Amniotic stem cell (primary cell): ENCODE measurements at regions not wholly inside any gene's neighbourhood (a gene's known extent, or its start where the extent isn't known, plus 50 kb on each side); places are given as distances from the start of the nearest gene placed in this dataset.

ENCODE experiments used
- DNase-seq: peaks from one replicate; lab custom pipeline; 2025; lab: John Stamatoyannopoulos, UW

DNA sequence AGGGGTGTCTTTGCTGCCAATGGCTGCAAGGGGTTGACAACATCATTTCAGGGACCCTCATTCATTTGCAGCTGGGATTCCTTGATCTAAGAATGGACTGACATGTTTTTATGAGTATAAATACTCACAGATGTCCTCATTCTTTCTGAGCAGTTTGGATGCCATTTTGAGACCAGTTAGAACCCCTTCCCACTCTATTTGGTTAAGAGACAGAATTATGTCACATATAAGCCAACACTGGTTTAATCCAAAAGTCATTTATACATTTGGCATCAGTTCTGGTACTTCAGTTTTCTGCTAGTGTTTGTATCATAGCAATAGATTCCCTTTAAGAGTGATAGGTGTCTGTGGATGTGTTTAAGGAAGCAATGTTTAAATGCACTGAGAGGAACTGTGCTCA, 248.8 kb downstream of the SAMD5 start:
- no peak for DNase-seq

DNA sequence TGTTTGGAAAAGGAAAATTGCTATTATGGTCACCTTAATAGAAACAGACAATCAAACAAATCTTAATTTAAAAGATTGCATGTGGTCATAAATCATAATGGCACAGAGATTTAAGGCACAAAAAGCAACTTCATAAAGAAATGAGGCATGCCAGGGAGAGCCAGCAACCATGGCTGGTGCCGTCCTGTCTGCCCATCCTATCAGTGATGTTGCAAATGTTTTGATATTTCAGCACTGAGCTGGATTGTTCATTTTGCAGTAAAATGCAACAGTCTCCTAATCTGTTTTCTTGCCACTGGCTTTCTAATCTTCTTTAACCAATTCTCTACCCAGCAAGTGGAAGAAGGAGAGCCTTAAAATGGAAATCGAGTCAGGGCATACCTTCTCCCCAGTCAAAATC, 249.8 kb downstream of the SAMD5 start:
- DNase-seq, result no peak

DNA sequence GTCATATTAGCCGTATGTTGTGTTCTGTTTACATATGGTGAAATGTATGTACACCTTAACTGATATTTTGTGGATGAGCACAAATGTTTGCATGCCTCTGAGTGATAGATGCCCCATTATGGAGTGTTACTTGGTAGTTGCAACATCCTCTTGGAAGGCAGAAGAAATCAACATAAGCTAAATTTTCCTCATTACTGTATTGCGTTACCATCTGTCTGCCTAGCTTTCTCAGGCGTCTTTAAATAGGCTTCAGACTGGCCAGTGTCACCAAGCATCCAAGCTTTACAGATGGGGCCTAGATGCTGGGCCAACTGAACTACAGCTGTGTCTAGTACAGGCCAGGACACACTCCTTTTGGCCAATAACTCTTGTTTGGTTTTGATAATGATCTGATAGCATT, 250.6 kb downstream of the SAMD5 start:
- no peak for DNase-seq

DNA sequence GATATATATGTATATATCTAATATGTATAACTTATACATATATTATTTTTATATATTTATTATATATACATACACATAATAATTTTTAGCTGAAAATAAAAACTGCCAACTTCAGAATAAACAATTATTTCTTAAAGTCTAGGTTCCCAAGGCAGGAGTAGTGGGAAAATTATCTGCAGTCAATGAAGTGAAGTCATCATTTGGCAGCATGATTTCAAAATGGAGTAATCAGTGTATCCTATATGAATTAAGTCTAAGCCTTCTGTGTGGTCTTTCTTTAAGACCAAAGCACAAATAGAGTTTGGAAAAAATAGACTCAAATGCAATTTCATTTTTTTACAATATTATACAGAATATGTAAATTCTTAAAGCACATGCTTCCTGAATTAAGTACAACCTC, 251.0 kb downstream of the SAMD5 start:
- DNase-seq, result no peak

DNA sequence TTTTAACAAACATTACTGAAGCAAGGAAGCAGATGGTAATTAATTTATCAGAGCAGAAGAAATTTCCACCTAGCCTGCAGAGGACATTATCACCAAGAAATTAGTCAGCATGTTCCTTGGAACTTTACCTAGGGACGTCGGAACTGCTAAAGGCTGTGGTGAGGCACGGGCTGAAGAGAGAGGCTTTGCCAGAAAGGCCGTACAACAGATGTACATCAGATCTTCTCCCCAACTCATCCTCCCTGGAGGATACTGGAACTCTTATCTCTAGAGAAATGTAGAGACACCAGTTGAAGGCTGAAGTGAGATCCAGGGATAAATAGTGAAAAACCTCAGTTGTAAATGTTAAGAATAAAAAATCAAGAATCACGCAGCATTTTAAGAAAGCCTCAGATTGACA, 257.1 kb downstream of the SAMD5 start:
- DNase-seq, result no peak

DNA sequence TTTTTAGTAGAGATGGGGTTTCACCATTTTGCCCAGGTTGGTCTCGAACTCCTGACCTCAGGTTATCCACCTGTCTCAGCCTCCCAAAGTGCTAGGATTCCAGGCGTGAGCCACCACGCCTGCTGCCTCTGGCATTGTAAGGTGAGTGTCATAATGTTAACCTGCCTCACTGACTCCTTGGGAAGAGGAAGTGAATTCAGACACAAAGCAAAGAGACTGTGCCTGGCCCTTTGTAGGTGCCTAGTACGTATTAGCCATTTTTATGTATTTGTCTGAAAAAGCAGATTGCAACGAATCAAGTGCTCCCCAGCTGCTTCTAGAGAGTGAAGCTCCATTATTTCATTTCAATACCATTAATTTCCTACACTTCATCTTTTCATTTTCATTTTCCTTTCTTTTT, 260.5 kb downstream of the SAMD5 start:
- no peak for DNase-seq

DNA sequence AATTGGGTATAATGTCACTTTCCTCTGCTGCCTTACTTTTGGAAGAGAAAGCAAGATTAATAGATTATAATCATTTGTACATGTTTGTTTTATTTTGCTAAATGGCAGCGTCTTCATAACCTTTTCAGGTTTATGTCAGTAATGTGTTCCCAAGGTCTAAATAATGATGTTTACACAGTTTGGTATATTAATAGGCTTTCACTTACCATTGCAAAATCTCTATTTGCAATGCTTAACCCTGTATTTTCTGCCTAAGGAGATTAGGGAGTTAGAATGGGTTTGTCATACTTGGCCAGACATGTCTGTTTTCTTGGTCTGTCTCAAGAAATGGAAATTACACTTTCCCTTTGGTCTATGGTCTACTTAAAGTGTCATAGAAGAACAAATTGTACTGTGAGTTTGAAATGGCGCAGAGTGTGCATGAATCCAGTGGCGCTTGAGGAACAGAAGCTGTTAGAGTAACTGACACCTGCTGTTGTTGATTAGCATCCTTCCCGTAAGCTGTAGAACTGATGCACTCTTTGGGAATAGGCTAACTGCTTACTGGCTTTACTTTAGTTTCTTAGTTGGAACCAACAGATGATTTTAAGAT, 261.1 kb downstream of the SAMD5 start:
- DNase-seq, result no peak

DNA sequence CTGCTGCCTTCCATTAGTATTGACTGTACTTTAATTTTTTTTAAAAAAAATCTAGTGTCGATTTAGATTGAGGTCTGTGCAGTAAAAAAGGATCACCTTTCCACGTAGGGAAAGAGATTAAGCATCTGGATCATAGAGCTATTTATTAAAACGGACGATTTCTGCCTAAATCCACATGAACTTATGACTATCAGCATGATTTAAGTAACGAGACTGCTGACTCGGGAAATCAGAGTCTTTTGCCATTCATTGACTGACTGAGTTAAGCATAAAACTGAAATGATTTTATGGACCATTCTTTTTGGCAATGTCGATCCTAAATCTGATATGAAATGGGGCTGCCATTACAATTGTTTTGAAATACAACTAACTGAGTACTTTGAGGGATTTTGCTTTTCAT, 261.7 kb downstream of the SAMD5 start:
- no peak for DNase-seq

DNA sequence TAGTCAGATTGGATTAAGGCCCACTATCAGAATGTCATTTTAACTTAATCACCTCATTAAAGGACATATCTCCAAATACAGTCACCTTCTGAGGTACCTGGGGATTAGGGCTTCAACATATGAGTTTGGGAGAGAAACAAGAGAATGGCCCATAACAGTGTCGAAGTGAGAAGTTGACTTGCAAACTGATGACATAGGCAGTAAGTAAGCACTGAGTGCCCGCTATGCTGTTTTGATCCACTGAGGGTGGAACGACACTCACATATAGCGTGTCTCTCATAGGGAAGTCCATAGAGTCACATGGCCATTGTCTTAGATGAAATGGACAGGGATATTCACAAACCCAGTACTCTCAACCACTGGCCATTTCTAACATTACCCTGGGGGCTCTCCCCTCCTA, 264.2 kb downstream of the SAMD5 start:
- no peak for DNase-seq

DNA sequence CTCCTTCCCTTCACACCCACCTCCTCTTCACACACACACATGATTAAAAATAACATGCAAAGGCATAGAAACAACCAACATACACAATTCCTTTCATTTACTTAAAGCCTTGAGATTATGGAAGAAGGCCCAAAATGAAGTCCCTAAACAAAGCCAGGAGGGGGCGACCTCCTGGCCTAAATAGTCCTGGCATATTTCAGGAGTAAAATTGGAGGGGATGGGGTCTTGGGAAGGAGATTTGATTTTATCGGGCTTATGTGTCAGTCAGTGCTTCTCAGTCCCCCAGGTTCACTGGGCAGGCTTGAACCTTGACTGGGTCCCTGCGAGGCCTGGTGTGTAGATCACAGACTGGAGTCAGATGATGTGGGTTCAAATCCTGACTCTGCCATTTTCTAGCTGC, 266.4 kb downstream of the SAMD5 start:
- no peak for DNase-seq

DNA sequence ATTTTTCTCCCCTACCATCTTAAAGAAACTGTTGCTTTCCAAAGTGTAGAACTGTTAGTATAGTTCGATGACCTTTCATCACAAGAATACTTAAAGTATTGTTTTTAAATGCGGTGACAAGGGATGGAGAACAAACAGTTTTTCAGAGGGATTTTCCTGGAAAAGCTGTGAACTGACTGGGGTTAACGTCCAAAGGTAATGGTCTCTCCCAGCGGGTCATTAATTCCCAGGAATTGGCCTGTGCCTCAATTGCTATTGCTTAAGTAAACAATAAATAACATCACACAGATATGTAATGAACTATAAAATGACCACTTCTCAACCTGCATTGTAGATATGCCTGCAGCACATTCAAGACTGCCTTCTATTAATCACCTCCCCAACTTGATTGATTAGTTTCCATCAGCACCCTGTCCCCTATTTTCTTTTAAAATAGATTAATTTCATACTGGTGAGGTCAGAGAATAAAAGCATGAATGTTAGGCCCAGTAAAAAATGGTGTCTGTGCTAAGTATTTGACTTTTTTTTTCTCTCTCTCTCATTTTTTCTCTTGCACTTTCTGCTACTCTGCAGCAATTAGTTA, 268.2 kb downstream of the SAMD5 start:
- DNase-seq, result no peak

DNA sequence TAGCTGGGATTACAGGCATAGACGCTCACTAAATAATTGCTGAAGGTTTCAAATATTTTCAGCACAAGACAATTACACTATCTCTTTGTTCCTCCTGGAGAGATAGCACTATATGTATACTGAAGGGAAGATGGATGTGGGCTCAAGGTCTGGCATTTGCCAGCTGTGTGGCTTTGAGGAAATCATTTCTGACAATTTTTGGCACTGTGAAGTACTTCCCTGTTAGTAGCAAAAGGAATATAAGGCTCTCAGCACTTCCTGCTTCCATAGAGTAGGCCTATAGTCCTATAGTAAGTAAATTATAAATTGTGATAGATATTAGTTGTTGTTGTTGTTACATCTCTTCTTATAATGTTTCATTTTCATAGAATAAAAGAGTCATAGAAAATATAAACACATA, 271.1 kb downstream of the SAMD5 start:
- no peak for DNase-seq

DNA sequence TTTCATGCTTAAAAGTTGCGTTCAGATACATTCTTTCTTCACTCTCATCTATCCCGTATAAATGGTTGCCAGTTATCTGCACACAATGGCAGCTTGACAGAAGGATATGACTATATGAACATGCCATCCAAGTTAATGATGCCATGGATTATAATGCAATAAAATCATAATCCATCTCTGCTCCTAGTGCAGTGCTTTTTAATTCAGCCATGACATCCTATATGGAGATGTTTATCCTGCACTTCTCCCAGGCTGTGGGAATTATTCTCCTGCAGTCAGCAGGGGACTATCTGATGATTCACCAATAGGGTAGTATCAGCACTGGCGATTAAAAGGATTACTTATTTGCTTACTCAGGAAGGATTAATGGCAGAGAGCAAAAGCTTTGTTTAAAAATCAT, 273.8 kb downstream of the SAMD5 start:
- no peak for DNase-seq

DNA sequence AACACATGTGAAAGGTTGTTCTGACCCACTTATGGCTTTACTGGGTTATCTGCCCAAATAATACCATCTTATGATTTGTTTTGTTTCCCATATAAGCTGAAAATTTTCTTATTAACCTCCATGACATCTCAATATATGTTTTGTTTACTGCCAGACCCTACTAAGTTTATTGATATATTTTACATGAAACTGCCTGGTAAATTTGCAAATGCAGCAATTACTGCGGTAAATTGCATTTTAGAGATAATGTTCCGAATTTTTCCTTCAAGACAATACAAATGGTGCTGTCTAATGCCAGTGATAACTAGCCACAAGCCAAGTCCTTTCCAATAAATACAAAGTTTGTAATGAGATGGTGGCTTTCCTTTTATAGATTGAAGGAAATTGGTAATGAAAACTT, 275.9 kb downstream of the SAMD5 start:
- DNase-seq, result no peak

DNA sequence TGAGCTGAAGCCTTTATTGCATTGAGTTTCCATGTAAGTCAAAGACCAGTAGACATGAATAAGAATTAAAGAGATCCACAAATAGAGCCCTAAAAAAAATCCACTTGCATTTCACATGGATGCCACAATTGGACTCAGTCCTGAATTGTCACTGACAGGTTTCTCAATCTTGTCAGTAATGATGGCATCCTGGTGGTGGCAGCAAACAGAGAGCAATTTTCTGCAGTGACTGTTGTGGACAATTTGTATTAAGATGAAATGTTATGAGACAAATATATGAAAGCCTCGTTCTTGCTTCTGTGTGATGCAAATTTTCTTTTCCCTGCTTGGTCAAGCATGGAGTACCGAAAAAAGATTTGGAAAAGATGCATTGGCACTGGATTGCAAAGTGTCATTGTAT, 278.9 kb downstream of the SAMD5 start:
- DNase-seq, result no peak

DNA sequence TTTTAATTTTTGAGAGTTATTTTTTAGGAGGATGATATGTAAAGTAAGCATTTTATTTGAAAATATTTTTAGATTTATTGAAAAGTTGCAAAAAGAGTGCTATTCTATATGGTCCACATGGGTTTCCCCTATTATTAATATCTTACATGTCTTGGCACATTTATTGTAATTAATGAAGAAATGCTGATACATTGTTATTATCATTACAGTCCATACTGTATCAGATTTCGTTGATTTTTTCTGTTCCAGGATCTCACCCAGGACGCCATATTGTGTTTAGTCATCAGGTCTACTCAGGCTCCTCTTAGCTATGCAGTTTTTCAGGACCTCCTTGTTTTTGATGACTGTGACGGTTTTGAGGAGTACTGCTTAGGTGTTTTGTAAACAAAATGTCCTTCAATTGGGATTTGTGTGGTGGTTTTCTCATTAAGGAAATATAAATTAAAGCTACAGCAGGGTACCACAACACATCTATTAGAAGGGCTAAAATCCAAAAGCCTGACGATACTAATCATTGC, 281.0 kb downstream of the SAMD5 start:
- no peak for DNase-seq

DNA sequence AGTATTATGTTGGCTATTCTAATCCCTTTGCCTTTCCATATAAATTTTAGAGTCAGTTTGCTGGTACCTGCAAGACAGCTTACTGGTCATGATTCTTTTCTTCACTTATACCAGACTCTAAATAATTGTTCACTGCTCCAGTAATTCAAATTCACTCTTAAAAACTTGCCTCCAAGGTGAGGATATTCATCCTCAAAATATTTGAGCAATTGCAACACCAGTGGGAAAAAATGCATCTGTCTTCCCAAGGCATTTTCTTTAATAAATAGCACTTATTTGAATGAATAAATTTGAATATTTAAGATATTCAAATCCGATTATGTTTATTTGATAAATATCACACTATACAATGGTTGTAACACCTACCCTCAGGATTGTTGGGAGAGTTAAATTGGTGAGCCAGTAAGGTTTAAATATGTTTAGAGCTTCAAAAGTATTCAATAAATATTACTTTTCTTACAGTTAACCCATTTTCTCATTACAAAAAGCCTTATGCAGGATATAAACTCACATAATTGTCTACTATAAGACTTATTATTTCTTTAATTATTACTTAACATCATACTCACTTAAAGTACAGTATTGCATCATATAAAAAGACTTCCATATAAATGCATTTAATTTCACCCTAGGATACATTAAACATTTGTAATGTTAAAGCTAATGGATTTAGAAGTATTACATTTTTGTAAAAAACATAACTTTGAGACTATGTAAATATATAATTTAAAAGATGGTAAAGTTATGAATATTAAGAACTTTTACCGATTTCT, 285.6 kb downstream of the SAMD5 start:
- DNase-seq, result no peak

DNA sequence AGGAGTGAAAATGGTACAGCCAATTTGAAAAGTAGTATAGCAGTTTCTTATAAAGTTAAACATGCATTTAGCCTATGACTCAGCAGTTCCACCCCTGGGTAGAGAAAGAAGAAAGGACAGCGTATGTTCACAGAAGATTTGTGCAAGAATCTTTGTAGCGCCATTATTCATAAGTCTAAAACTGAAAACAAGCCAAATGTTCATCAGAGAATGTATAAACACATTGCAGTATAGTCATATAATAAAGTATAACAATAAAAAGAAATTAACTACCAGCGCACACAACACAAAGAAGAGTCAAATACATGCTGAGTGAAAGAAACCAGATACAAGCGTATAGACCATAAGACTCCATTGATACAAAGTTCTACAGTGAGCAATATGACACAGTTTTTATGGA, 294.0 kb downstream of the SAMD5 start:
- DNase-seq, result no peak

DNA sequence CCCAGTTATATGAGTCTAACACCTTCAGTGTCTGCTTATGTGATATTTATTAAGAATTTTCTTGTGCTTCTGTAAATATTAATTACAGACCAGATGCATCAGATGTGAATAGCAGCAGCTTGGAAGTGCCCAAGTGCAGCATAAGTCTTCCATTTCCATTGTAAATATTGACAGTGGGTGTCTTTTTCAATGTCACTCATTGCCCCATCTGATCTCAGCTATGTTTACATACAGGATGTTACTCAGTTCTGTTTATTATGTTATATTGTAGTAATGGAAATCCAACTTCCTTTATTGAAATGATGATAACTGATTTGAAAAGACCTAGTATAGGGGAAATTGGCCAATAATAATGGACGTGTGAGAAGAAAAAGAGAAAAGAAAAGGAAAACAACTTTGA, 296.7 kb downstream of the SAMD5 start:
- DNase-seq, result no peak

DNA sequence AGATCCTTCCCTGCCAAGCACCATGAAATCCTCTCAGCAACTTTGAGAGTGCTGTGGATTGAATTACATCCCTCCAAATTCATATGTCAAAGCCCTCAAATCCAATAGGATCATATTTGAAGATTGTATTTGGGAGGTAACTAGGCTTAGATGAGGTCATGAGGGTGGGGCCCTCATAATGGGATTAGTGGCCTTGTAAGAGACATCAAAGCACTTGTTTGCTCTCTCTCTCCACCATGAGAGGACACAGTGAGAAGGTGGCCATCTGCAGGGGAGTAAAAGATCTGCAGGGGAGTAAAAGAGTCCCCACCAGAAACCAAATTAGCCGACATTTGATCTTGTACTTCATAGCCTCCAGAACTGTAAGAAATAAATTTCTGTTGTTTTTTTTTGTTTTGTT, 298.2 kb downstream of the SAMD5 start:
- DNase-seq, result no peak

DNA sequence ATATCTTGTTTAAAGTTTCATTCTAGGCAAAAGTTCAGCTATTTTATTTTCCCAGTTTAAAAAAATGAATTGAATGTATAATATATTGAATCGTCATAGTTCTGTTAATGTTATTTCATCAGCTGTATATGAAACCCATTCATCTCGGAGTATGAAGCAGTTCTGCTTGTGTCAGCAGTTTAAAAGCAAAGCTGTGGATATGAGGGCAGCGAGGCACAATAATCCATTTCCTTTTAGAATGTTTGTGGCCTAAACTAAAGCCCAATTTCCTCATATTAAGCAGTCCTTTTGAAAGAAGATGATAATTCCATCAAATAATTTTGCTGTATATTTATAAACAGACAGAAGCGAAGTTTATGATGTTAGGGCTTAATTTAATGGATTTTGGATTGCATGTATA, 300.1 kb downstream of the SAMD5 start:
- no peak for DNase-seq

DNA sequence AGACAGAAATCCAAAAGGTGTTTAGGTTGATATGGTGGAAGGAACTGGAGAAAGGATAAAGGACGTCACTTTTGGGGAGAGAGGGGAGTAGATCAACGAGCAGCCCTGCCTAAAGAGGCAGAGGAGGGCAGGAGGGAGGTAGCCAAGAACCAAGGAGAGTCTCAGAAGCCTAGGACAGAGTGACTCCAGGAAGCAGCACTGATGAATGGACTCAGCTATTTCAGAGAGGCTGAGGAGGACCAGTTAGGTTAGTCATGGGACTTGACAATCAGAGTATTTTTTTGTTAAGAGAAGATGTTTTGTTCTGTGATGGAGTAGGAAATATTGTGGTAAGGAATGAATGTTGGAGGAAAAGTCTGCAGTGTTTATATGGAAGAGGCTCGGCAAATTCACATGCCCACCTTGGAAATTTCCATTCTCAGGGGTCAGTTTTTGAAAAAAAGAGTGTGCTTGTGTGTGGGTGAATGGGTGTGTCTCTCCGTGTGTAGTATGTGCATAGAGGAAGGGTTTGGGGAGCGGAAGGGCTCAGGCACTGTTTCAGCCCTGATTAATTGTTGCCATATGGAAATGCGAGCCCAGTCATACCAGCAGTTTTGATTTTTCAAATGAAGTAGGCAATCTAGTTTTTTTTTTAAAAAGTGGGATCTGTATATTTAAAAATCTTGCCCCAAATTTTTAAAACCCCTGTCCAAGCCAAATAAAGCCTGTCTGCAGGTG, 303.6 kb downstream of the SAMD5 start:
- no peak for DNase-seq
